ENCODE measurements at regions not wholly inside any gene's neighbourhood (a gene's known extent, or its start where the extent isn't known, plus 50 kb on each side); places are given as distances from the start of the nearest gene placed in this dataset.

DNA sequence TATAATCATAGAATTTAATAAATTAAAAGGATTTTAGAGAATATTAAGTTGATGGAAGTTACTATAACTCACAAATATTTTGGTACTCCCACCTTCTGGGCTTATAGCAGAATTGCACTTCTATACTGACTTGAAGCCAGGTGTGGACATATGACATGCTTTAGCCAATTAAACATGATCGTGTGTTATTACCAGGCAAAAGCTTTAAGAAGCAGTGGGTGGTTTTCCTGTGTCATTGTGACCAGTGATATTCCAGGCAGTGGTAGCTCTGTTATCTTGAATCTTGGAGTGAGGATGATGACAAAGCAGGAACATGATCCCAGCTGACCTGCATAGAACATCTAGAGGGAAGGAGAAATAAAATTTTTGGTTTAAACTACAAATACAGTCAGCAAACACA, 370.9 kb upstream of the ZEB2 start:
- DNase-seq: no peak
- Histone ChIP-seq H3K27ac (no peak overlapping the region), H3K36me3 (no peaks in the 10 kb centered on the region), H3K27me3 (no peaks in the 10 kb centered on the region), H3K4me3 (replicated peaks in 1 of 3) (no peak overlapping the region), H3K9me3 (no peaks in the 10 kb centered on the region), H3K4me1 (no peaks in the 10 kb centered on the region)
- 42% methylated on average over 1 of the region's 1 CpG for WGBS, 2 donors
- intact Hi-C loops (cut with DNase I): no loop called here
- TF ChIP-seq, protein P1, sequence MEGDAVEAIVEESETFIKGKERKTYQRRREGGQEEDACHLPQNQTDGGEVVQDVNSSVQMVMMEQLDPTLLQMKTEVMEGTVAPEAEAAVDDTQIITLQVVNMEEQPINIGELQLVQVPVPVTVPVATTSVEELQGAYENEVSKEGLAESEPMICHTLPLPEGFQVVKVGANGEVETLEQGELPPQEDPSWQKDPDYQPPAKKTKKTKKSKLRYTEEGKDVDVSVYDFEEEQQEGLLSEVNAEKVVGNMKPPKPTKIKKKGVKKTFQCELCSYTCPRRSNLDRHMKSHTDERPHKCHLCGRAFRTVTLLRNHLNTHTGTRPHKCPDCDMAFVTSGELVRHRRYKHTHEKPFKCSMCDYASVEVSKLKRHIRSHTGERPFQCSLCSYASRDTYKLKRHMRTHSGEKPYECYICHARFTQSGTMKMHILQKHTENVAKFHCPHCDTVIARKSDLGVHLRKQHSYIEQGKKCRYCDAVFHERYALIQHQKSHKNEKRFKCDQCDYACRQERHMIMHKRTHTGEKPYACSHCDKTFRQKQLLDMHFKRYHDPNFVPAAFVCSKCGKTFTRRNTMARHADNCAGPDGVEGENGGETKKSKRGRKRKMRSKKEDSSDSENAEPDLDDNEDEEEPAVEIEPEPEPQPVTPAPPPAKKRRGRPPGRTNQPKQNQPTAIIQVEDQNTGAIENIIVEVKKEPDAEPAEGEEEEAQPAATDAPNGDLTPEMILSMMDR (IDR thresholded peaks at IDR 0.05): peak in 3 of 6 experiments; percentile 8 to 21 (median 18)
- TF ChIP-seq POLR2A (IDR thresholded peaks at IDR 0.05): no peak

DNA sequence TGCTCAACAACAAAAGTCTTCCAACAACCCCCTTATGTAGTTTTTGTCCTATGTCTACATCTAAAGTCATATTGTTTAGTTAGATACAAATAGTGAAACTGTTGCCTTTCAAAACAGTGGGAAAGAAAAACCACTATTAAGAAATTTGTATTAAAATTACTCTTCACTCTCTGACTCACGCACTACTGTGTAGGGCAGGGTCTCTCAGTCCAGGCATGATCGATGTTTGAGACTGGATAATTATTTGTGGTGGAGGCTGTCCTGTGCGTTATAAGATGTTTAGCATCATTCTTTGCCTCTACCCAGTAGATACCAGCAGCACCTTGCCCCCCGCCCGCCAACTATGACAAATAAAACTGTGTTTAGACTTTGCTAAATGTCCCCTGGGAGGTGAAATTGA, 369.4 kb upstream of the ZEB2 start:
- intact Hi-C loops (cut with DNase I): no loop called here
- TF ChIP-seq, protein P1 (IDR thresholded peaks at IDR 0.05): no peak
- no peak for TF ChIP-seq POLR2A (IDR thresholded peaks at IDR 0.05)
- H3K36me3 ChIP-seq: no peaks in the 10 kb centered on the region
- H3K9me3 ChIP-seq: no peaks in the 10 kb centered on the region
- H3K27me3 ChIP-seq: no peaks in the 10 kb centered on the region
- WGBS, 2 donors: 96 to 97% methylated on average over 5 of the region's 5 CpGs
- H3K27ac ChIP-seq: no peak overlapping the region
- DNase-seq: no peak
- no peak overlapping the region for H3K4me3 ChIP-seq (replicated peaks in 1 of 3)
- H3K4me1 ChIP-seq: no peaks in the 10 kb centered on the region

DNA sequence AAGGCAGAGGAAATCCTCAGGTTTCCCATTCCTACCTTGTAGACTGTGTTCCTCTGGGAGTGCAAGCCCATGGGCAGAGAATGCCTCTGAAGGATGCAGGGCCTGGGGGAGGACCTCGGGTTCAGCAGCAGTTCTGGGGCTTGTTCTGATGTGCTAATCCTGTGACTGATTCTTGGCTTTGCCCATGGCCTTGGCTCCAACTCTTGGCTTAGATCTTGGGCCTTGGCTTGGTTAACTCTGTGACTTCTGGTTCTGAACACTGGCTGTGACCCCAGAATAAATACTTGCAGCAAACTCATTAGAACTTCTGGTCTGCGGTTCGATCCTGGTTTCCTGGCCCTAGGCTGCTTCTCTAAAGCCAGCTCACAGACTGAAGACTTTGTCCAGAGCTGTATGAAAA, 366.9 kb upstream of the ZEB2 start:
- Histone ChIP-seq H3K27me3 (no peaks in the 10 kb centered on the region), H3K9me3 (no peaks in the 10 kb centered on the region), H3K36me3 (no peaks in the 10 kb centered on the region), H3K27ac (no peak overlapping the region), H3K4me1 (no peaks in the 10 kb centered on the region), H3K4me3 (replicated peaks in 1 of 3) (no peak overlapping the region)
- intact Hi-C loops (cut with DNase I): no loop called here
- no peak for TF ChIP-seq POLR2A (IDR thresholded peaks at IDR 0.05)
- TF ChIP-seq, protein P1 (IDR thresholded peaks at IDR 0.05): no peak
- 67 to 71% methylated on average over 3 of the region's 3 CpGs for WGBS, 2 donors
- DNase-seq: peak in 1 of 2 donors; percentile 1

DNA sequence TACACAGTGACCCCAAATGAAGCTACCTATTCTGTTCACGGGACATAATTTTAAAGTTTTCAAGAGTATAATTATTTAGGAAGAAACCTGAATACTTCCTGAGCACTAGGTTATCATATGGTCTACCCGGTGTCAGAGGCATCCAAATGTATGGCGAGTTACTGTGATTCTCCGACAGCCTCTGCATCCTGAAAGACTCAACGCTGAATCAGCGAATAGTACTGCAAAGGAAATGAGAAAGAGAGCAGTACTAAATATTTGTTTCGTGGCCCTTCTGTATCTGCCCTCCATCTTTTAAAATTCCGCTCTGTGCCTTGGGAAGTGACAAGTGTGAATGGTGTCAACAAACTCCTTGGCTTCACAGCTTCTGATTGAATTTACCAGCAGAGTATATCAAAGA, 358.0 kb upstream of the ZEB2 start:
- Histone ChIP-seq H3K27me3 (no peaks in the 10 kb centered on the region), H3K4me3 (replicated peaks in 1 of 3) (no peak overlapping the region), H3K4me1 (no peaks in the 10 kb centered on the region), H3K9me3 (no peaks in the 10 kb centered on the region), H3K36me3 (no peaks in the 10 kb centered on the region), H3K27ac (no peak overlapping the region)
- TF ChIP-seq POLR2A (IDR thresholded peaks at IDR 0.05): no peak
- TF ChIP-seq, protein P1 (IDR thresholded peaks at IDR 0.05): no peak
- 94% methylated on average over 8 of the region's 8 CpGs for WGBS, 2 donors
- intact Hi-C loops (cut with DNase I): no loop called here
- DNase-seq: no peak

DNA sequence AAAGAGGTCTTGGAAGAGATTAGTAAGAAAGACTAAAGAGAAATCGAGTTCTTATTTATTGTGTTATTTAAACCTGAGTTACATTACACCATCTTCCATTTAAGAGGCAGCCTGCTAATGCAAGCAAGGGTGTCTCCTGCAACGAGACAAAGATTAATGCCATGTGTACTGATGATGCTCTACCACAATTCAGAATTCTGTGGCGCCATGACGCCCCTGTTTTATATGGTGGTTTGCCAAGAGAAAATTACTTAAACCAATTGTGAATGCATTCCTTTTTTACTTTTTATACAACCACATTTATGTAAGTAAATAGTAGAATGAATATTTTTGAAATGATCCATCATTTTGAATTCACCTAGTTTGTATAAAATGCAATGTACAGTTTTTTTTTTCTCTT, 356.1 kb upstream of the ZEB2 start:
- Histone ChIP-seq H3K4me3 (replicated peaks in 1 of 3) (no peak overlapping the region), H3K9me3 (no peaks in the 10 kb centered on the region), H3K4me1 (no peaks in the 10 kb centered on the region), H3K27ac (no peak overlapping the region), H3K27me3 (no peaks in the 10 kb centered on the region), H3K36me3 (no peaks in the 10 kb centered on the region)
- no peak for TF ChIP-seq POLR2A (IDR thresholded peaks at IDR 0.05)
- TF ChIP-seq, protein P1 (IDR thresholded peaks at IDR 0.05): no peak
- intact Hi-C loops (cut with DNase I): no loop called here
- DNase-seq: no peak
- 85 to 90% methylated on average over 4 of the region's 4 CpGs for WGBS, 2 donors
